Fibroblast of skin of left quadriceps (primary cell): ENCODE measurements at regions not wholly inside any gene's neighbourhood (a gene's known extent, or its start where the extent isn't known, plus 50 kb on each side); places are given as distances from the start of the nearest gene placed in this dataset.

Experiments used
- DNase-seq, 2 experiments: peaks; one replicate each; pipeline ENCODE4 v3.0.0-alpha.2; 2013; ENCODE audit warnings: low read depth in 2 of 2

DNA sequence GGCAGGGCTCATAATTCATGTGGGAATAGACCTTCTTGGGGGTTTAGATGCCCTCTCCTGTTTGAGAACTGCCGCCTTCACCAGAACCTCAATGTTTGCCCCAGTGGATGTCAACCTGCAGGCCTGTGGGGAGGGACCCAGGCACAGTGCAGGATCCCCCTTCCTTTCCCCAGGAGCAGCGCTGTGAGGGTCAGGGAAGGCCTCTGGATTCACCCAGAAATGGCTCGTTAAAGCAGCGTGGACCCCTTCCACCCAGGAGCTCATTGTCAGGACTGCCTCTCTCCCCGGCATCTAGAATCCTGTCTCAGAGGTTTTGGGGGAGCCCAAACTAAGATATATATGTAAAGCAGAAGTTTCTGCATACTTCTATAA is 188.3 kb downstream of the GADD45G start:
- no peak for DNase-seq

DNA sequence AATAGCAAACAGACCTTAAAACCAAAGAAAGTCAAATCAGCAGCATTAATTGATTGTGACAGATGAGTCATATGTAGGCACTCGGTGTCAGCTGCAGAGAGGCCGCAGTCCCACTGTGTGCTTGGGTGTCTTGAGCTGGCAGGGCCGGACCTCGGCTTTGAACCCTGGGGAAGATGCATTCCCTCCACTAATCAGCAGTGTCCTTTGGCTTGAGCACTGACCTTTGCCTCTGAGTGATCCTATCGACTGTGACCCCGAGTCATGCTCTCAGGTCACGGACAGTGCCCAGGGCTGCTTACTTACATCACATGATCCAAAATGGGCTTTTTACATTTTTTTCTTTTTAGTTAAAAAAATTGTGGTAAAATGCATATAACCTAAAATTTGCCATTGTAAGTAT is 188.7 kb downstream of the GADD45G start:
- no peak for DNase-seq

DNA sequence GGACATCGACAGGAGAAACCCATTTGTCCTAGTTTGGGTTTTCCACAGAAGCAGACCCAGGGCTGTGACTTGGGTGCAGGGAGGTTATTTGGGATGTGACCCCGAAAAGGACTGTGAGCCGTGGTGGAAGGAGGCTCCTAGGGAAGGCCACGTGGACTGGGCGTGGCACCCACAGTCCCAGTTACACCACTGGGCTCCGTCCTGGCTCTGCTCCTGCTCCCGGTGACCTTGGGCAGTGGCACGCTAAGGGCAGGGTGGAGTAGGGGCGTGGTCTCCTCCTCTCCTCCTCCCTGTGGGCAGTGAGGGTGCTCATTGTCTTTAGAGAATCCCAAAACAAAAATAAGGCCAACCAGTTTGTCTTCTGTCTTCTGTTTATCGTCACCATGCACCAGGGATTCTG is 190.1 kb downstream of the GADD45G start:
- DNase-seq = no peak

DNA sequence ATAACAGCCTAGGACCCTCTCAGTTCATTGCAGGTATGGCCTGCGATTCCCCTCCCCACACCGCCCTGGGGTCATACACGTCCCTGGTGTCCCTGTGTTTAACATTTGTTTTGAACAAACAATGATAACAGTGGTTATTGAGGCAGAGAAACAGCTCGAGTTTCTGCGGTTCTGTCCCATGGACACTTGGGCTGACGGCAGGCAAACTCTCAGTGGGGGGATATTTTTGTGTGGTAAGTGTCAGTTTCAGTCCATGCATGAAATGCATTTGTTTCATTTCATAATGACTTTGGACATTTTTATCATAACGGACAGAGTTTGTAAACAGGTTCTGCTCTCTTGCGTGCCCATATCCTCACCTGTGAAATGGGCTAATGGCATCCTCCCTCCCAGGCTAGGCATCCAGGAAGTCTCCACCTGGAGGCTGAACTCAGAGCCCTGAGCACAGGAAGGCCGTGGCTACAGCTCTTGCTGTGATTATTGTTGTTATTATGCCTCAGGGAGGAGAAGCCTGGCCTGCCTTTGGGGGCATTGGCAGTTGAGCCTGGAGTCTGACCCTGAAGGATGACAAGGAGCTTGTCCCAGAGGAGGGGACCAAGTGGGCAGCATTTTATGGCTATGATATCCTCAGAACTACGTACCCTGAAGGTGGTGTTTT is 190.9 kb downstream of the GADD45G start:
- DNase-seq = no peak

DNA sequence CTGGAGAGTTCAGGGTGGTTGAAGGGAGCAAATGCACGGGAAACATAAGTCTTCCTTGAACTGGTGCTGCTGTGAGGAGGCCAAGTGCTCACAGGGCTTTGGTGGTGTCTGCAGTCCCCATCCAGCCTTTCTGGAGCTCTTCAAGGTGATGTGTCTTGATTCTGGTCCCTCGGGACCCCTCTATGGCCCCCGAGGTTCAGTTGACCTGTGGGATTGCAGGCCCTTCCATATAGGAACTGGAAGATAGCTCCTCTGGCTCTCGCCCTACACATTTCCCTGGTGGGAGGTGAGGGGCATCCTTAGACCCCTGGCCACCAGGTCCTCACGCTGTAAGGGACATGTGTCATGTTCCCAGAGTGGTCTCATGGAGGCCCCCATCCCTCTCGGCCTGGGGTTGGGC is 191.8 kb downstream of the GADD45G start:
- DNase-seq = no peak

DNA sequence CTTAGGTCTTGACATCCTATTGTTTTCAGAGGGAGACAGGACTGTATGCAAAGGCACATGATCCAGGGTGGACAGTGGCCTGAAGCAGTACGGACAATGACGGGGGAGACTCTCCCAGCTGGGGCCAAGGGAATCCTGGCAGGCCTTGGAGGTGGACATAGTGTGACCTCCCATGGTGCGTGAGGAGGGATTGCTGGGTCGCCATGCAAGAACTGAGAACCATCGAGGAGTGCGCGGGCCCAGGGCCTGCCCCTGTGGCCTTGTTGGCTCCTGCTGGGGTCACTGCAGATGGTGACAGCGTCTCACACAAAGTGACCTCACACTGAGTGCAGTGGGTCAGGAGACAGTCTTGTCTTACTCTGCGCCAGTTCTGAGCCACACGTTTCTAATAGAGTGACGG is 192.4 kb downstream of the GADD45G start:
- DNase-seq = no peak

DNA sequence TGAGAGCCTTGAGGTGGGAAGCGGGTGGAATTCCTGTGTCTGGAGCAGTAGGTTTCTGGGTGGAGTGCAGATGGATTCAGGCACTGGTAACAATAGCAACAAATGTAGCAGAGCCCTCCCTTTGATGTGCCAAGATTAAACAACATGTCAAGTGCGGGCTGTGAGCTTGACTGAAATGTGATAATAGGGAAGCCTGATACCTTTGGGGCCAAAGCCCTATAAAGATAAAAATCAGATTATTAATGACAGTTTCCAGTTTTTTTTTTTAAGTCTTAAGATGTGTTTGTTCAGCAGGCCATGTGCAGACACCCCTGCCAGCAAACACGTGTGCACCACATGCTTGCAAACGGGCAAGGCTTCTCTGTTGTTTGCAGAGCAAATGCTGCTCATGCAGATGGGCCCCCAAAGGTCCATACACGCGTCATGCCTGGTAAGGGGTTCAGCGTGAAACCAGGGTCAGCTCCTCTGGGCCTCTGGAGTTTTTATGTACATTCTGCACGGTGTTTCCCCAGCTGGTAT is 193.2 kb downstream of the GADD45G start:
- no peak for DNase-seq

DNA sequence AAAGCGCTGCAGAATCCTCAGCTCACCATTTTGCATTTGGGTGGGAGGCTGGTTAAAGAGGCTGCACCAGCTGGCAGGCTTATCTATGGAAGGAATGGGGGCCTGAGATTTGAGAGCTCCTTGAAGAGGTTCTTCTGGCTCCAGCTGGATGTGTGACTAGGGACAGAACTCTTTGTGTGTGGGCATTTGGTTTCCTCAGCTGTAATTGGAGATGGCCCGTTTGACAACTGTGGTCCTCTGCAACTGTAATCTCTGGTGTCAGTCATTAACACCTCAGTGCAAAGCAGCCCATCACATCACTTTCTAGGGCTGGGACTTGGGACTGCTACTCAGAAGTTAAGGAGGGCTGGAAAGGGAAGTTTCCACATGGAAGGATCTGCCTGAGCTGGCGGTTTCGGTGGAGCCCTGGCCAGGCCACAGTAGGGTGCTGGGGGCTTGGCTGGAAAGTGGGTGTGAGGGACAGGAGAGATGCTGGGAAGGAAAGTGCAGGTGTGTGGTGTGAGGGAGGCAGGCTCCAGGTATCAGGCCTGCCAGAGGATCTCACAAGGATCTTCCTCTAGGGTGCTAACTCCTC is 193.8 kb downstream of the GADD45G start:
- no peak for DNase-seq

DNA sequence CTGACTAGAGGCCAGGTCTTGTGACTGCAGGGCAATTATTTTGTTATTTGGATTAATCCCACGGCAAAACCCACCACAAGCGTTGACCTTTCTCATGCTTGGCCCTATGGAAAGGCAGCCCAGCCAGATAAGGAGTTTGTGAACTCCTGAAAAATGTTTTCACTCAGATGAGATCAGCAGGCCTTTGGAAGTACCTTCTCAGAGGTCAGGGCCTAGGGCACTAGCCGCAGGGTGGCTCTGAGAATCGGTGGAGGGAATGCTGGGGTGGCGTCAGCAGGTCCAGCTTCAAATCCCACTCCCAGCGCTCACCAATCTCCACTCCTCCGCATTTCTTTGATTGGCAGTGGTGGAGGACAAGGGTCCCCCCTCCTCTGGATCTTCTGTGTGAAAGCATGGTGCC is 194.4 kb downstream of the GADD45G start:
- no peak for DNase-seq

DNA sequence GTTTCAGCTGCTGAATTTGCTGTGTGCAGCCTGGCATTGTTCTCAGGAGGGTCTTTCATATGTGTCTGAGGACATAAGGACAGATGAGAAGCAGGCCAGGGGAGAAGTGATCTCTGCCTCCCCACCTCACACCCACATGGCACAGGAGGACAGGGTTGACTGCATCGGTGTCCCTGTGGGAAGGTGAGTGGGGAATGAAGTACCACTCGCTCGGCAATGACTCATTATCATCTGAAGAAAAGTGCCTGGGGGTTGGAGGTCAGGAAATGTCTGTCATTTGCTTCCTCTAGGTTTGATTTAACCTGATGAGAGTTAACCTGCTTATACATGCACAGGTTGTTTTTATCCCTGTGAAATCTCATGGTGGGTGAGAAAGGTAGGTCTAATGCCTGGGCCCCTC is 195.0 kb downstream of the GADD45G start:
- DNase-seq = no peak

DNA sequence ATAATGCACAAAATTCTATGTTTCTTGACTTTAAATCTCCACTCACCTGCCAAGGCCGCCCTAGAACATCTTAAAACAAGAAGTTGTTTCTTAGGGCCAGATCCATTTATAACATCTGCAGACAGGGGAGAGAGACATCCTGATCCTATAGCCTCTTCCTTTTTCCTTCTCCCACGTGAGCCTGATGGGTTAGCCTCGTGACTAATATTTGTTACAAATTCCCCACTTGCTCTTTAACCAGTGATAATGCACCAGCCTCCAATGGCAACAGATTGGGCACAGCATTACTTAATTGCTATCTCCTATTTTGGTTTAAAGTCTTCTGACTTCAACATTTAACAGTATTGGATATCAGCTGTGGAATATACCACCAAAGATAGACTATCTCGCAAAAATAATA is 196.5 kb downstream of the GADD45G start:
- DNase-seq = no peak

DNA sequence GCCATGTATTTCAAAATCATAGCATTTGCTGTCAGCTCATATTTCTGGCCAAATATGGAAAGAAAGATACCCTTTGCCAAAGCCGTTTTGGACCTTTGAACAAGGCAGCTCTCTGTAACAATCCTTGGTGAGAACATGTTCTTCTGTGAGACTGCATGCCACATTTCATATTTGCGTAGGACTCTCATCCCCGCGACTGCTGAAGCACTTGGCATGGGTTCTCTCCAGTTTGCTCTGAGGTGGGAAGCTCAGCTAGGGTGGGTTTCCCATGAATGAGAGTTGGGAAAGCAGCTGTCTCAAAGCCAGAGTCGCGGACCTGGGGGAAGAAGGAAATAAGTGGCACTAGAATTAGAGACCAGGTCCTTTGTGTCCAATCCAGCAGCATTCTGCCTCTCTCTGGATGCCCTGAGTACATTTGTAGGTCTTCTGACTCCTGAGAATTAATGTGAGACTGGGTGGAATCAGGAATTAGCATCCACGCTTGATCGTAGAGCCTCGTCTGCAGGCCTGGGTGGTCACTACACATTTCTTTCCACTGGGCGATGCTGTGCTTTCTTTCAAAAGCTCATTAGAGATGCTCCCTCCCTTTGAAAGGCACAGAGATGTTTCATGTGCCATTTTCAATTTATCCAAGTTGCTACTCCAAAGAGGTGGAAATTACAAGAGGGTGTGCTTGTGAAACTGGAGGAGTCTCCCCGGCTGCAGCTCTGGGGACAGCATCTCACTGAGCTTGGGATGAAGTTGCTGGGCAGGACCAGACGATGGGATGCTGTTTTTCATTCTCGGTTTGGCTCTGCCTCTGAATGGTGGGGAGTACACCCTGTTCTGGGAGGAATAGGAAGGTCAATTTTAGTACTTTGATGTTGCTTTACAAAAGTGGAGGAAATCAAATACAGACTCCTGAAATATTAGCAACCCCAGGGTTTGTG is 197.2 kb downstream of the GADD45G start:
- DNase-seq = no peak

DNA sequence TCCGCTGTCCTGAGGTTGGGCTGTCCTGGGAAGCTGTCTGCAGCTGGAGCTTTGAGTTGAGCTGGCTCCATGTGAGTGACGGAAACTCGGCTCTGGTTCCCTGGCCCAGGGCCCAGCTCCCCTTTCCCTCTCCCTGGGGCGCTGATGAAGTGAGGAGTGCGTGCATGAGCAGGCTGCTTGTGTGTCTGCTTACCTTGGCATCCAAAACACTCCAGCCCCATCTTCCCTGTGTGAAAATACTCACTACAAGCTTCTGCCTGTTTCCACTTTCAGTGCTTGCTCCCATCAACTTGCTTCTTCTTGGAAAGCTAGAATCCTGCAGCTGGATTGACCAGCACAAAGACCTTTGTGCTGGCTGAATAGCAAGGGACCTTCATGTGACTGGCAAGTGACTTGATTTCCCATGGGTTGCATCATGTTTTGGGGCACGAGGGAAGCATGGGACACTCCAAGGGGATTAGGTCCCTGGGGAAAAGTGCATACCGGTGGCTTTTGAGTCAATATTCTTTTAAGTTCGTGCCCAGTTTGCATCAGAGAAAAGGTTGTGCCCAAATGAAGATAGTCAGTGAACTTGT is 198.1 kb downstream of the GADD45G start:
- peak in 1 of 2 experiments; percentile 42 for DNase-seq

DNA sequence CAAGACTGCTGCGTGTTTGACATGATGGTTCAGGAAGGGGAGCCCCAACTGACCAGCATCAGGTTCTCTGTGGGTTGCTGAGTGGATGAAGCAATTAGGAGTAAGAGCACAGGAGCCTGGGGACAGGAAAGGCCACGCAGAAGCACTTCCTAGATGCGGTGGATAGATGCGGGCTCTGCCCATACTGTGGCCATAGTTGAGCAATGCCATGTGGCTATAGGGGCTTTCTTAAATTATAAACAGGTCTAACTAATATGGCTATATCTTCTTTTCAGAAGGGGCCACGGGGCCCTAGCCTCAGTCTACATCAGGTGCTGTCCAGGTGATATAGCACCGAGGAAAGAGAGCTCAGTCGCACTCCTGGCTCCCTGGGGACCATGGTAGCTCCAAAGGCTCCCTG is 198.6 kb downstream of the GADD45G start:
- DNase-seq = no peak

DNA sequence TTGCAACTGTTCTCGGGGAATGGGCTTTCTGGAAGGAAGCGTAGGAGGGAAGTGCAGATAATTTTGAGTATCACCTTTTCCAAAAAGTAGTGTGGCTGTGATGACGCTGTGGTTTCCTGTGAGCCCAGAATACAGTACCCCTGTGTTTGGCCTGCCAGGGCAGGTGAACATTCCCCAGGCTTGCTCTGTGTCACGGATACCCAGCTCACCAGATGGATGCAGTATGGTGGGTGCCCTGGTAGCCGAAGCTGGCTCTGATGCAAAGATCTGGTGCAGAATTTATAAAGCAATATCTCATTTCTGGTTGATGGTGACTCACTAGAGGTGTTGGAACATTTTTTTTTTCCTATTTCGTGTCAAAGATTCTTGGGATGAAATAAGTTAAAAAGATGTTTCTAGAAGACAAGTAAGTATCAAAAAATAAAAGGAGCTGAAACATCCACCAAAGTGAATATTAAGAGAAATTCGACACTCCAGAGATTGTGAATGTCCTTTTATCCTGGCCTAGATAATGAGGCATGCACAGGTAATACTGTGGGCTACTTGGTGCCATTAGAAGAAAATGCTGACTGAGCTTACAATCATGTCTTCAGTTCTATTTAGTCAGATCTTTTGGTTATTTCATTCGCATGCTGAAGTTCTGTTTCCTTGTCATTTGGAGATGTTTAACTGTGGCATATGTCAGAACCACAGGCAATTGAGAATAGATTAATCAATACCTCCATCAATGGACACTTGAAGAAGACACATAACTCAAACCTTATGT is 200.1 kb downstream of the GADD45G start:
- no peak for DNase-seq

DNA sequence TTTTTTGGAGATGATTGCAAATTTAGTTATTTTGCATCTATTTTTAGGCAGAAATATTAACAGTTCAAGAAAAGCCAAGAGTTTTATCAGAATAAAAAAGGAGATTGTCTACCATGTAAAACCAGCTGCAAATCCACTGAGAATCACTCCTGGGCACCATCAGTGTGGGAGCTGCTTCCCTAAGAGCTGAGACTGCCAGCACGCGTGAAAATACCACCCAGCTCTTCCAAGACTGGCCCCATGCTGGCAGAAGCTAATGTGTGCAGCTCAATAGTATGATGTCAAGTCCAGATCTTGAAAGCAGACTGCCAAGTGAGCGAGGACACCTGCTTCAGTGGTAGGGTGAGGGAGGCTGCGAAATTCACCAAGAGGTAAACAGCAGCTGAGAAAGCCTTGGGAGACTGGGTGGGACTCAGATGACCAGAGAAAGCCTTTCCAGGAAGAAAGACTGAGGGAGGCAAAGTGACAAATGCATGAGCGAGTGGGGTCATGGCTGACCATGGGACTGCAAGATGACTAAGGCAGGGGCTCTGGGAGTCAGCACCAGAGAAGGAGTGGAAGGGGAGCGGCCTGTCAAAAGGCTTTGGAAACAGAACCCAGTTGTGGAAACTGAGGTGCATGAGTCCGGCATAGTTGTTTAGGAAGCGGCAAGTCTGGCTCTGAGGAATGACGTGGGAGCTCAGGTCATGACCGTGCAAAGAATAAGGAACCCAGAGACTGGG is 200.9 kb downstream of the GADD45G start:
- no peak for DNase-seq

DNA sequence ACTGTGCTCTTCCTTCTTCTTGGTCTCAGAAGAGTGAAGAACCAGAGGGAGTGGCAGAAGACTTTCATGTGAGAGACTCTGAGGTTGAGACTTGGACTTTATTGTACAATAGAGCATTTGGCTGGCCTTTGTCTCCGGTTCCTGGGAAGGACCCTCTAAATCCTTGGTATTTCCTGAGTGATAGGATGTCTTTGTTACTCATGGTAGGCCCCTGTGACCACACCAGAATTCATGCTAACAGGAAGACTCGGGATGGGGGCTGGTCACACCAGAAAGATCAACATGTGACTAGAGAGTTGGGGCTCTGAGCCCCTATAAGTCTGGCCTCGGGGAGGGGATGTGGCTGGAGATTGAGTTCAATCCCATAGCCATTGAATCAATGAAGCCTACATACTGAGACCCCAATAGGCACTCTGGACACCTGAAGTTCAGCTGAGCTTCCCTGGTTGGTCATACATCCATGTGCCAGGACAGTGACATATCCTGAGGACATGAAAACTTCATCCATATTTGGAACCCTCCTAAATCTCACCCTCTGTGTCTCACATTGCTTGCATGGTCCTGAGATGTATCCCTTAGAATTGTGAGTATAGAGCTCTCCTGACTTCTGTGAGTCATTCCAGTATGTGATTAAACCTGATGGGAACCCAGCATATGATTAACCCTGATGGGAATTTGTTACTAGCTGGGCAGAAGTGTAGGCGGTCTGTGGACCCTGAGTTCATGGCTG is 201.7 kb downstream of the GADD45G start:
- no peak for DNase-seq

DNA sequence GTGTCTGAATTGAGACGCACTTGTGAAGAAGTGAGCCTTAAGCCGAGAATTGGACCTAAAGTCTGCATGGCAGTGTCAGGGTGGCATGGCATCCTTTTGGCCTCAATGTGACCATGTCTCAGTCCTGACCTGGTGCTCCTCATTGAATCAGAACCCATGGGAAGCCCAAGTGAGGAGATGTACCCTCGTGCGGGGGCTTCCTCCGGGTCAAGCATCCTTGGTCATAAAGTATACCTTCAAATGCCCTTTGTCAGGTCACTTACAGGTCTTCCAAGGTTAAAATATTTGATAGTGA is 202.2 kb downstream of the GADD45G start:
- no peak for DNase-seq

DNA sequence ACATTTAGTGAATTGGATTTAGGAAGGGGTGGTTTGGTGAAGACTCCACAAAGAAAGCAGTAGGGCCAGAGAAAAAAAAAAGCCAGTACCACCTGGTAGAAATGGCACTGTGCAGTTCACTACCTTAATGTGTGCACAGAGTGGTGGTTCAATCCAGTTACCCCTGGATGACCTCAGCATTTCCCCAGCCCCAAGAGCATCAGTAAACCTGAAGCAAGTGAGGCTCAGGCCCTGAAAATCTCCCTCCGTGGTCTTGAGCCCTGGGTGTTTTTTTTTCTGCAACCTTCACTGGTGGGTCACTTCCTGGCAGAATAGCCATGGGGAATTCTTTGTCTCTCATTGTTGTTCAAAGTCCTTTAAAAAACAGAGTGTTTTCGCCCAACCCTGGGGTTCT is 202.9 kb downstream of the GADD45G start:
- DNase-seq = no peak

DNA sequence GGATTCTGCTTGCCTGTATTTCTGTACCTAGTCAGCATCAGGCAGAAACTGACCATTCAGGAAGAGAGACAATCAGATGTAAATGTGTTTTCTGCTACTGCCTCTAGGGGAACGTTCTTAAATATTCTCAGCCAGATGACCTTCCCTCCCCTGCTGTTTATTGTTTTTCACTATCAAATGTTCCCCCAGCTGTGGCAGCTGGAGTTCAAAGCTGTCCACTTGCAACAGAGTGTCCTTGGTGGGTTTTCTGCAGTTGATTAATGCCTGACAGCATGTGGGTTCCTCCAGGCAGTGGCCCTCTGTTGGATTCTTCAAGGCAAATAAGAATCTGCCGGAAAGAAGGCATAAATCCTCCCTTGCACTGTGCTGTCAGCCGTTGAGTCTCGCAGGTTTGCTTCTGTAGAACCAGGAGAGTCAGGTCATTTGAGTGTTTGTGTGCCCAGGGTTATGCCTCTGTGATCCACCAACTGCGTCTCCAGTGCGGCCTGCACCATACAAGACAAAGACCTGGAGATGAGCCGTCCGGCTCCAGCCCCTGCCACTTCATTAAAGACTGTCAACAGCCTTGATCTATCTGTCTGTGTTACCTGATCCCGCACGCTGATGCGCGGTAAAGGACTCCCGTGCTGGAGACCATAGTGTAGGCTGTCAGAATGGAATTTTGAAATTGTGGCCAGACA is 203.4 kb downstream of the GADD45G start:
- no peak for DNase-seq
